Glutamatergic neuron (in vitro differentiated cells): ENCODE measurements at regions not wholly inside any gene's neighbourhood (a gene's known extent, or its start where the extent isn't known, plus 50 kb on each side); places are given as distances from the start of the nearest gene placed in this dataset.
"Not testable (repeated sequence)": the region's sequence is repeated elsewhere in the genome, so short reads cannot be mapped to it uniquely, and the experiment has no call there.

Experiments
- DNase-seq: peaks from one replicate; pipeline ENCODE4 v3.0.0; 2022
- H3K27ac Mint-ChIP-seq: one replicate; pipeline ENCODE4 v1.8.0; 2020; ENCODE audit warnings: mild to moderate bottlenecking, mixed read lengths, inconsistent platforms; ENCODE audit not compliant: unreplicated experiment
- H3K27me3 Mint-ChIP-seq: one replicate; pipeline ENCODE4 v1.8.0; 2020; ENCODE audit warnings: mild to moderate bottlenecking, moderate library complexity, mixed read lengths, inconsistent platforms; ENCODE audit not compliant: unreplicated experiment
- H3K36me3 Mint-ChIP-seq: one replicate; pipeline ENCODE4 v1.8.0; 2020; ENCODE audit warnings: mild to moderate bottlenecking, mixed read lengths, inconsistent platforms; ENCODE audit not compliant: unreplicated experiment
- H3K4me1 Mint-ChIP-seq: one replicate; pipeline ENCODE4 v1.8.0; 2020; ENCODE audit warnings: mild to moderate bottlenecking, low read depth, mixed read lengths, inconsistent platforms; ENCODE audit not compliant: unreplicated experiment
- H3K4me3 Mint-ChIP-seq: one replicate; pipeline ENCODE4 v1.8.0; 2020; ENCODE audit warnings: mild to moderate bottlenecking, mixed read lengths, inconsistent platforms; ENCODE audit not compliant: unreplicated experiment
- H3K9me3 Mint-ChIP-seq: one replicate; pipeline ENCODE4 v1.8.0; 2020; ENCODE audit warnings: mild to moderate bottlenecking, moderate library complexity, mixed read lengths, inconsistent platforms; ENCODE audit not compliant: unreplicated experiment
- CTCF ChIP-seq: fragments of 200-600 bp; sonication (generic); IDR thresholded peaks from one replicate; pipeline ENCODE4 v1.5.0; 2021; ENCODE audit not compliant: partially characterized antibody, unreplicated experiment

DNA sequence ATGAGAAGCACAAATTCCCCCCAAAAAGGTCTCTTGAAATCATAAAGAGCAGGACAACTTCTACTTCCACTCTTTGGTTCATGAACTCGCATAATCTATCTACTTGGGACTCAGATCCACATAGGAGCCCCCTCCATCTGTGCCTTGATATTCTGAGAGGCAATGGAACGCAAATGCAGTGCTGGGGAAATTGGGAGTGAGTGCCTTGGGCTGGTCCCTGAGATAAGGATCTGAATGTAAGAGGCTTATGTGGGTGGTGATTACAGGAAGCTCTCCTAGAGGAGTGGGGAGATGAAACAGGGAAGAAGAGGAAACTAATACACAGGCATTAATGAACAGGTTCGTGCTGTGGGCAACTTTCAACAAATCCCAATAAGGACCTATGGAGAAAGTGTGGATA lies 285.6 kb downstream of the RASEF start:
- Mint-ChIP-seq H3K9me3 (peaks cover 8% of the 10 kb centered on the region), H3K27me3 (peaks cover 5% of the 10 kb centered on the region), H3K4me1 (peaks cover 19% of the 10 kb centered on the region), H3K4me3 (no peak overlapping the region), H3K36me3 (no peaks in the 10 kb centered on the region), H3K27ac (no peak overlapping the region)
- no peak for TF ChIP-seq CTCF
- DNase-seq: no peak

DNA sequence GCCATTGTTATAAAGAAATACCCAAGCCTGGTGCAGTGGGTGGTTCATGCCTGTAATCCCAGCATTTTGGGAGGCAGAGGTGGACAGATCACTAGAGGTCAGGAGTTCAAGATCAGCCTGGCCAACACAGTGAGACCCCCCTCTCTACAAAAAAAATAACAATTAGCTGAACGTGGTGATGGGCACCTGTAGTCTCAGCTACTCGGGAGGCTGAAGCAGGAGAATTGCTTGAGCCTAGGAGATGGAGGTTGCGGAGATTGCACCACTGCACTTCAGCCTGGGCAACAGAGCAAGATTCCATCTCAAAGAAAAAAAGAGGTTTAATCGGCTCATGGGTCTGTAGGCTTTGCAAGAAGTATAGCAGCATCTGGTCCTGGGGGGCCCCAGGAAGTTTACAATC lies 284.0 kb downstream of the RASEF start:
- H3K36me3 Mint-ChIP-seq, DNase-seq, H3K27me3 Mint-ChIP-seq, H3K4me3 Mint-ChIP-seq, H3K27ac Mint-ChIP-seq, H3K9me3 Mint-ChIP-seq: not testable (repeated sequence)
- H3K4me1 Mint-ChIP-seq: peaks cover 25% of the 10 kb centered on the region

DNA sequence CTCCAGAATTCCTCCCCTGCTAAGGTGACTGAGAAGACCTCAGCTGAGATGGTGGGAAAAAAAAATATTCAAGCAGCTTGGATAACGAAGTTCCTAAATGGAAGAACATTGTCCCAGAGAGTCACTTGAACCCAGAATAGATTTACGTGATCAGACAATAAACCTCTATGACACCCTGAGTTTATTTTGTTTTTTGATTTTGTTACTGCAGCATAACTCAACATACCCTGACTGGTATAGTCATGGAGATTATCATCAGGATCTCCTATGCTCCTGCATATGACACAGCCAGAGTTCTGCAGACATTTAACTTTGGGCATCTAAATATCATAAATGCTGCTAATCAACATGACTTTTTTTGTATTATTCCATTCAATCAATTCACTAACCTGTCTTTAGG lies 282.9 kb downstream of the RASEF start:
- Mint-ChIP-seq H3K9me3 (peaks cover 9% of the 10 kb centered on the region), H3K27ac (no peak overlapping the region), H3K4me3 (no peak overlapping the region), H3K4me1 (peaks cover 25% of the 10 kb centered on the region), H3K36me3 (no peaks in the 10 kb centered on the region), H3K27me3 (peaks cover 5% of the 10 kb centered on the region)
- no peak for DNase-seq
- TF ChIP-seq CTCF: no peak

DNA sequence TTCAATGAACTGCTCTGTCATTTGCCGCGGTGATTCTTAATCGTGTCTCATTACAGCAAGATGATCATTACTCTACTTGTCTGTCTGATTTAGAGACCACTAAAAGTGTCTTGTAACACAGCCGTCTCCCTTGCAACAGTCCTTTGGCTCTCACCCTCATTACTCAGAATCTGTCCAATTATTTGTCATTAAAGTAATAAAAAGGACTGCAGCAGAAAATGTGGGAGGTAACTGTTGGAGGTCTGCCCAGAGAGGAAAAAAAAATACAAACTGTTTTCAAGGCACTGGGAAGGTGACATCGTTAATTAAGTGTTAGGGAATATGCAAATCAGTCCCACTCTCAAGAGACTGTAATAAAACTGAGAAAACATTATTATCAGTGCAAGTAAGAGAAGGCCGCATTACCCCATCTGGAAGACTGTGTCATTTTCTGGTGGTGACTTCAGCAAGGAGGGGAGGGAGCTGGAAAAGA lies 281.0 kb downstream of the RASEF start:
- no peak for TF ChIP-seq CTCF
- DNase-seq: no peak
- peak overlapping the region; percentile 47 for H3K4me3 Mint-ChIP-seq
- no peaks in the 10 kb centered on the region for H3K36me3 Mint-ChIP-seq
- H3K9me3 Mint-ChIP-seq: peaks cover 9% of the 10 kb centered on the region
- peaks cover 5% of the 10 kb centered on the region for H3K27me3 Mint-ChIP-seq
- H3K4me1 Mint-ChIP-seq: peaks cover 20% of the 10 kb centered on the region
- H3K27ac Mint-ChIP-seq: peak overlapping the region; percentile 82

DNA sequence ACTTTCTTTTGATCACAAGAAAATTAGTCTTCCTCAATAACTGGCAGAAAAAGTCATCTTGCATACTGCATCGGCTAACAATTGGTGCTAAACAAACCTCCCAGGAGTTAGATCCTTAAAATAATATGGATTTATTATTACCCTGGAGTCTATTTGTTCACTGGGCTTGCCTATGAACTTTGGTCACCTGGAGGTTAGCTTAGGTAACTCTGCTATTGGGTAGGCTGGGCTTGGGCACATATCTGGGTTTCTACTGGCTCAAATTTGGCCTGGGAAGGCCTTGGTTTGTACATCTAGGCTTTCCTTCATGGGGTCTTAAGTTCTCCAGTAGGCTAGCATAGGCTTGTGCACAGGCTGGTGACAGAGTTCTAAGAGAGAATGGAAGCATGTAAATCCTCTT lies 279.9 kb downstream of the RASEF start:
- H3K9me3 Mint-ChIP-seq: peaks cover 9% of the 10 kb centered on the region
- peaks cover 20% of the 10 kb centered on the region for H3K4me1 Mint-ChIP-seq
- DNase-seq: no peak
- peaks cover 5% of the 10 kb centered on the region for H3K27me3 Mint-ChIP-seq
- no peak for TF ChIP-seq CTCF
- no peak overlapping the region for H3K27ac Mint-ChIP-seq
- H3K36me3 Mint-ChIP-seq: no peaks in the 10 kb centered on the region
- H3K4me3 Mint-ChIP-seq: peak overlapping the region; percentile 62

DNA sequence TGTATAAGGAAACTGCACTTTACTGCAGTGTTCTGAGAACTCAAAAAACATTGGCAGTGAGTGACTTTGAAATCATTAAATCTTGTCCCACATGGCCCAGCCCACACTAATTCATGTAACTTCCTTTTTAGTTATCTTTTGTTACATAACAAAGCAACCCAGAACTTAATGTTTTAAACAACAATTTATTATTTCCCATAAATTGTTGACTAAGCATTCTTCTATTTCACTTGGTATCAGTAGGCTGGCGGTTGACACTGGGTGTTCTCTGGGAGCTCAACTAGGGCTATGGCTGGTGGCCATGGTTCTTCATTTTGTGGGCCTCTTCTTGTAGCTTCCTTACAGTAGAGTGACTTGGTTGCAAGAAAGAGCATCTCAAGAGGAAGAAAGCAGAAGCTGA lies 278.4 kb downstream of the RASEF start:
- no peak for DNase-seq
- H3K9me3 Mint-ChIP-seq: peaks cover 10% of the 10 kb centered on the region
- peaks cover 5% of the 10 kb centered on the region for H3K27me3 Mint-ChIP-seq
- no peak overlapping the region for H3K27ac Mint-ChIP-seq
- H3K36me3 Mint-ChIP-seq: no peaks in the 10 kb centered on the region
- peaks cover 26% of the 10 kb centered on the region for H3K4me1 Mint-ChIP-seq
- no peak for TF ChIP-seq CTCF
- no peak overlapping the region for H3K4me3 Mint-ChIP-seq
